ENCODE measurements at regions not wholly inside any gene's neighbourhood (a gene's known extent, or its start where the extent isn't known, plus 50 kb on each side); places are given as distances from the start of the nearest gene placed in this dataset.

GRCh38 chr2:217076657-217077232 is 216.9 kb upstream of the TNP1 start:
- TF ChIP-seq POLR2A (IDR thresholded peaks at IDR 0.05; ENCODE audit: low read depth, low read length) (no peak), SPI1 (IDR thresholded peaks at IDR 0.05; ENCODE audit: low read depth, low read length) (no peak), TAF1 (IDR thresholded peaks at IDR 0.05; ENCODE audit: low read depth, low read length) (no peak), POLR2AphosphoS5 (IDR thresholded peaks at IDR 0.05; ENCODE audit: low read depth, low read length) (no peak), POU2F2 (IDR thresholded peaks at IDR 0.05; ENCODE audit: low read depth, low read length) (no peak), PAX5 (IDR thresholded peaks at IDR 0.05; ENCODE audit: insufficient read depth, low read length, severe bottlenecking) (no peak)
